ENCODE measurements at regions not wholly inside any gene's neighbourhood (a gene's known extent, or its start where the extent isn't known, plus 50 kb on each side); places are given as distances from the start of the nearest gene placed in this dataset.

- no peak overlapping the region for H3K4me3 Mint-ChIP-seq
- no peaks in the 10 kb centered on the region for H3F3A ChIP-seq (replicated peaks; ENCODE audit: low read depth)
Measured at GRCh38 chrY:8764184-8764583, 573.1 kb upstream of the TSPY4 start.

GRCh38 chrY:8781184-8781890 lies 555.9 kb upstream of the TSPY4 start:
- Mint-ChIP-seq H3K27me3 (ENCODE audit: insufficient read depth, low read depth, poor library complexity) (no peaks in the 10 kb centered on the region), H3K9me3 (peaks cover 61% of the 10 kb centered on the region), H3K36me3 (ENCODE audit: low read depth) (peaks cover 3% of the 10 kb centered on the region; the same call in 1 of the 3 replicates), H3K4me1 (no peaks in the 10 kb centered on the region), H3K4me3 (no peak overlapping the region), H3K27ac (no peak overlapping the region)
- Histone ChIP-seq H3K27ac (ENCODE audit: low read depth) (no peak overlapping the region), H3K27me3 (ENCODE audit: insufficient read depth) (no peaks in the 10 kb centered on the region), H3K4me3 (no peak overlapping the region), H2AFZ (no peak overlapping the region), H4K20me1 (replicated peaks; ENCODE audit: insufficient read depth) (no peaks in the 10 kb centered on the region), H3K36me3 (ENCODE audit: insufficient read depth) (no peaks in the 10 kb centered on the region), H3K79me2 (replicated peaks; ENCODE audit: insufficient read depth) (no peaks in the 10 kb centered on the region), H3K4me1 (ENCODE audit: insufficient read depth) (no peaks in the 10 kb centered on the region), H3K9me2 (ENCODE audit: insufficient read depth) (no peaks in the 10 kb centered on the region), H3F3A (replicated peaks; ENCODE audit: low read depth) (no peaks in the 10 kb centered on the region), H3K4me2 (no peak overlapping the region)
- DNase-seq (ENCODE audit: low spot score) (no peak), ATAC-seq (no peak)
- TF ChIP-seq, protein P1, sequence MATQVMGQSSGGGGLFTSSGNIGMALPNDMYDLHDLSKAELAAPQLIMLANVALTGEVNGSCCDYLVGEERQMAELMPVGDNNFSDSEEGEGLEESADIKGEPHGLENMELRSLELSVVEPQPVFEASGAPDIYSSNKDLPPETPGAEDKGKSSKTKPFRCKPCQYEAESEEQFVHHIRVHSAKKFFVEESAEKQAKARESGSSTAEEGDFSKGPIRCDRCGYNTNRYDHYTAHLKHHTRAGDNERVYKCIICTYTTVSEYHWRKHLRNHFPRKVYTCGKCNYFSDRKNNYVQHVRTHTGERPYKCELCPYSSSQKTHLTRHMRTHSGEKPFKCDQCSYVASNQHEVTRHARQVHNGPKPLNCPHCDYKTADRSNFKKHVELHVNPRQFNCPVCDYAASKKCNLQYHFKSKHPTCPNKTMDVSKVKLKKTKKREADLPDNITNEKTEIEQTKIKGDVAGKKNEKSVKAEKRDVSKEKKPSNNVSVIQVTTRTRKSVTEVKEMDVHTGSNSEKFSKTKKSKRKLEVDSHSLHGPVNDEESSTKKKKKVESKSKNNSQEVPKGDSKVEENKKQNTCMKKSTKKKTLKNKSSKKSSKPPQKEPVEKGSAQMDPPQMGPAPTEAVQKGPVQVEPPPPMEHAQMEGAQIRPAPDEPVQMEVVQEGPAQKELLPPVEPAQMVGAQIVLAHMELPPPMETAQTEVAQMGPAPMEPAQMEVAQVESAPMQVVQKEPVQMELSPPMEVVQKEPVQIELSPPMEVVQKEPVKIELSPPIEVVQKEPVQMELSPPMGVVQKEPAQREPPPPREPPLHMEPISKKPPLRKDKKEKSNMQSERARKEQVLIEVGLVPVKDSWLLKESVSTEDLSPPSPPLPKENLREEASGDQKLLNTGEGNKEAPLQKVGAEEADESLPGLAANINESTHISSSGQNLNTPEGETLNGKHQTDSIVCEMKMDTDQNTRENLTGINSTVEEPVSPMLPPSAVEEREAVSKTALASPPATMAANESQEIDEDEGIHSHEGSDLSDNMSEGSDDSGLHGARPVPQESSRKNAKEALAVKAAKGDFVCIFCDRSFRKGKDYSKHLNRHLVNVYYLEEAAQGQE (IDR thresholded peaks at IDR 0.05; ENCODE audit: unreplicated experiment), result no peak
- TF ChIP-seq POLR2AphosphoS5 (IDR thresholded peaks at IDR 0.05; ENCODE audit: low read depth), result no peak
- TF ChIP-seq NANOG (IDR thresholded peaks at IDR 0.05; ENCODE audit: borderline replicate concordance), result no peak
- no peak for TF ChIP-seq ZNF331 (CRISPR knock-in tag; IDR thresholded peaks at IDR 0.05; ENCODE audit: low read depth)
- no peak for TF ChIP-seq CREB1 (CRISPR knock-in tag; IDR thresholded peaks at IDR 0.05; ENCODE audit: low read depth)
- TF ChIP-seq JUNB (IDR thresholded peaks at IDR 0.05; ENCODE audit: unreplicated experiment), result no peak
- TF ChIP-seq, protein P2, sequence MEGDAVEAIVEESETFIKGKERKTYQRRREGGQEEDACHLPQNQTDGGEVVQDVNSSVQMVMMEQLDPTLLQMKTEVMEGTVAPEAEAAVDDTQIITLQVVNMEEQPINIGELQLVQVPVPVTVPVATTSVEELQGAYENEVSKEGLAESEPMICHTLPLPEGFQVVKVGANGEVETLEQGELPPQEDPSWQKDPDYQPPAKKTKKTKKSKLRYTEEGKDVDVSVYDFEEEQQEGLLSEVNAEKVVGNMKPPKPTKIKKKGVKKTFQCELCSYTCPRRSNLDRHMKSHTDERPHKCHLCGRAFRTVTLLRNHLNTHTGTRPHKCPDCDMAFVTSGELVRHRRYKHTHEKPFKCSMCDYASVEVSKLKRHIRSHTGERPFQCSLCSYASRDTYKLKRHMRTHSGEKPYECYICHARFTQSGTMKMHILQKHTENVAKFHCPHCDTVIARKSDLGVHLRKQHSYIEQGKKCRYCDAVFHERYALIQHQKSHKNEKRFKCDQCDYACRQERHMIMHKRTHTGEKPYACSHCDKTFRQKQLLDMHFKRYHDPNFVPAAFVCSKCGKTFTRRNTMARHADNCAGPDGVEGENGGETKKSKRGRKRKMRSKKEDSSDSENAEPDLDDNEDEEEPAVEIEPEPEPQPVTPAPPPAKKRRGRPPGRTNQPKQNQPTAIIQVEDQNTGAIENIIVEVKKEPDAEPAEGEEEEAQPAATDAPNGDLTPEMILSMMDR (conservative IDR thresholded peaks at IDR 0.05; ENCODE audit: low read depth in 2 of 2), result no peak
- TF ChIP-seq EZH2phosphoT487 (IDR thresholded peaks at IDR 0.05; ENCODE audit: unreplicated experiment), result no peak

More at GRCh38 chrY:8764184-8764583, 573.1 kb upstream of the TSPY4 start:
- no peaks in the 10 kb centered on the region for H3K79me2 ChIP-seq (replicated peaks; ENCODE audit: insufficient read depth)
- no peak overlapping the region for H3K27ac ChIP-seq (ENCODE audit: low read depth)
- H3K27me3 Mint-ChIP-seq (ENCODE audit: insufficient read depth, low read depth, poor library complexity), result peaks cover 1% of the 10 kb centered on the region
- H3K27me3 ChIP-seq (ENCODE audit: insufficient read depth), result no peaks in the 10 kb centered on the region
- H3K4me1 Mint-ChIP-seq, result no peaks in the 10 kb centered on the region
- H3K4me2 ChIP-seq, result no peak overlapping the region
- no peak for DNase-seq (ENCODE audit: low spot score)
- H3K27ac Mint-ChIP-seq, result no peak overlapping the region
- H3K4me3 ChIP-seq, result no peak overlapping the region
- H3K9me2 ChIP-seq (ENCODE audit: insufficient read depth), result no peaks in the 10 kb centered on the region
- H3K36me3 Mint-ChIP-seq (ENCODE audit: low read depth), result peaks cover 3% of the 10 kb centered on the region; the same call in 2 of the 3 replicates
- H3K36me3 ChIP-seq (ENCODE audit: insufficient read depth), result no peaks in the 10 kb centered on the region
- ATAC-seq, result no peak
- peaks cover 93% of the 10 kb centered on the region for H3K9me3 Mint-ChIP-seq
- no peak overlapping the region for H2AFZ ChIP-seq
- H4K20me1 ChIP-seq (replicated peaks; ENCODE audit: insufficient read depth), result no peaks in the 10 kb centered on the region
- TF ChIP-seq, protein P2 (conservative IDR thresholded peaks at IDR 0.05; ENCODE audit: low read depth in 2 of 2), result no peak
- no peak for TF ChIP-seq ZNF114 (CRISPR knock-in tag; IDR thresholded peaks at IDR 0.05)
- H3K4me1 ChIP-seq (ENCODE audit: insufficient read depth), result no peaks in the 10 kb centered on the region
